Left lung (tissue), 4 donors: ENCODE measurements at regions not wholly inside any gene's neighbourhood (a gene's known extent, or its start where the extent isn't known, plus 50 kb on each side); places are given as distances from the start of the nearest gene placed in this dataset.

Source experiments
- ATAC-seq: fragments of 200-7000 bp; cut with Tn5 transposase; one replicate; pipeline ENCODE4 v1.9.1; 2020; ENCODE audit warnings: moderate library complexity
- DNase-seq, 4 donors: peaks; one replicate each; pipeline ENCODE4 v3.0.0-alpha.2; 2013 to 2020
- H3K27ac ChIP-seq, 2 donors: fragments of 200-600 bp; sonication (generic) in 1 of 2; one replicate each; pipeline versions ENCODE4 v1.5.0 to v1.8.0; 2020 to 2021
- H3K27me3 ChIP-seq, 2 donors: fragments of 200-600 bp; sonication (generic) in 1 of 2; one replicate each; pipeline versions ENCODE4 v1.5.0 to v1.8.0; 2020 to 2021
- H3K36me3 ChIP-seq, 2 donors: fragments of 200-600 bp; sonication (generic) in 1 of 2; one replicate each; pipeline versions ENCODE4 v1.5.0 to v1.8.0; 2020 to 2021
- H3K4me1 ChIP-seq, 2 donors: fragments of 200-600 bp; one replicate each; pipeline ENCODE4 v1.8.0; 2021
- H3K4me3 ChIP-seq, 2 donors: fragments of 200-600 bp; sonication (generic) in 1 of 2; one replicate each; pipeline versions ENCODE4 v1.5.0 to v1.8.0; 2020 to 2021; ENCODE audit warnings: mild to moderate bottlenecking in 1 of 2
- H3K9me3 ChIP-seq, 2 donors: fragments of 200-600 bp; sonication (generic) in 1 of 2; one replicate each; pipeline versions ENCODE4 v1.5.0 to v1.8.0; 2020 to 2021
- intact Hi-C, 2 donors: fragments of 100-400 bp; cut with DNase I; formaldehyde crosslinking; loops; one replicate each; pipeline versions ENCODE4 v1.11.2 to v1.14.2; 2022
- TF ChIP-seq, protein P1 (sequence below), 2 donors: fragments of 200-600 bp; sonication (generic) in 1 of 2; IDR thresholded peaks; one replicate each; pipeline versions ENCODE4 v1.5.0 to v1.8.0; 2021; ENCODE audit warnings: antibody characterized with exemption in 2 of 2
- donor health status: DM: no; HTN: yes; CAD: no.
- donor health status: DM: no; HTN: no; CAD: no.

DNA sequence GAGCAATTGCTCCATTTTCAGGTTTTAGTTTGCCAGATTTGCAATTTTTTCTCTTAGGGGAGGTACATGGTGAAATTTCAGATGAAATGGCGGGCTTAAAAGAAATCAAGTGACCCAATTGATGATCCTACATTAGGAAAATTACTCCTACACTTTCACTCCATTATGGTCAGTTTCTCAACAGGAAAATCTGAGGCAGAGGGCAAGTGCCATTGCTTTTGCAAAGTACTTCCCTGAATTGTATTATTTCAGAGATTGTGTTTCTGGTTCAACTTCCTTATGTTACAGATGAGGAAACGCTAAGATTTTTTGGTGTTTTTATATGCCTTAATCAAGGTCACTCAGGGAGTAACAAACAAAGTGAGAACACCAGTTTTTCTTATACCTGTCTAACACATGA, 302.2 kb downstream of the ARAP2 start:
- Histone ChIP-seq H3K4me1 (no peaks in the 10 kb centered on the region), H3K36me3 (no peaks in the 10 kb centered on the region), H3K27ac (no peak overlapping the region), H3K4me3 (no peak overlapping the region), H3K27me3 (no peaks in the 10 kb centered on the region), H3K9me3 (no peaks in the 10 kb centered on the region)
- no peak for ATAC-seq
- intact Hi-C loops: no loop called here
- TF ChIP-seq, protein P1, sequence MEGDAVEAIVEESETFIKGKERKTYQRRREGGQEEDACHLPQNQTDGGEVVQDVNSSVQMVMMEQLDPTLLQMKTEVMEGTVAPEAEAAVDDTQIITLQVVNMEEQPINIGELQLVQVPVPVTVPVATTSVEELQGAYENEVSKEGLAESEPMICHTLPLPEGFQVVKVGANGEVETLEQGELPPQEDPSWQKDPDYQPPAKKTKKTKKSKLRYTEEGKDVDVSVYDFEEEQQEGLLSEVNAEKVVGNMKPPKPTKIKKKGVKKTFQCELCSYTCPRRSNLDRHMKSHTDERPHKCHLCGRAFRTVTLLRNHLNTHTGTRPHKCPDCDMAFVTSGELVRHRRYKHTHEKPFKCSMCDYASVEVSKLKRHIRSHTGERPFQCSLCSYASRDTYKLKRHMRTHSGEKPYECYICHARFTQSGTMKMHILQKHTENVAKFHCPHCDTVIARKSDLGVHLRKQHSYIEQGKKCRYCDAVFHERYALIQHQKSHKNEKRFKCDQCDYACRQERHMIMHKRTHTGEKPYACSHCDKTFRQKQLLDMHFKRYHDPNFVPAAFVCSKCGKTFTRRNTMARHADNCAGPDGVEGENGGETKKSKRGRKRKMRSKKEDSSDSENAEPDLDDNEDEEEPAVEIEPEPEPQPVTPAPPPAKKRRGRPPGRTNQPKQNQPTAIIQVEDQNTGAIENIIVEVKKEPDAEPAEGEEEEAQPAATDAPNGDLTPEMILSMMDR (IDR thresholded peaks at IDR 0.05): no peak
- no peak for DNase-seq

DNA sequence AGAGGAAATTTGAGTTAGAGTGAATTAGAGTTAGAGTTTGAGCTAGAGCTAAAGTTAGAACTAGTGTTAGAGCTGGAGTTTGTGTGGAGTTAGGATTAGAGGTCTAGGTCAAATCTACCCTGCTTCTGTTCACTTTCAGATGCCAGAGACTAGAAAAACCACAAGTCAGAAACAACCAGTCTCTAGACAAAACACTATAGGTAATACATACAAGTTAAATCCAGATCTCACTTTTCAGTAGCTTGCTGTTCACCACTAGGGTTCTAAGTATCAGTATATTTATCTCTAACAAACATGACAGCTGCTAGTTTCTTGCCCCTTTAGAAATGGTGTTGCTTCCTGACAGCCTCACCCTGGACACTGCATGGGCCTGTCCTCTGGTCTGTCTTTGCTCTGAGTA, 300.7 kb downstream of the ARAP2 start:
- no peaks in the 10 kb centered on the region for H3K36me3 ChIP-seq
- no peaks in the 10 kb centered on the region for H3K4me1 ChIP-seq
- no peaks in the 10 kb centered on the region for H3K9me3 ChIP-seq
- no peak overlapping the region for H3K27ac ChIP-seq
- no peaks in the 10 kb centered on the region for H3K27me3 ChIP-seq
- no peak for DNase-seq
- TF ChIP-seq, protein P1 (IDR thresholded peaks at IDR 0.05): no peak
- H3K4me3 ChIP-seq: no peak overlapping the region
- intact Hi-C loops: no loop called here
- no peak for ATAC-seq

DNA sequence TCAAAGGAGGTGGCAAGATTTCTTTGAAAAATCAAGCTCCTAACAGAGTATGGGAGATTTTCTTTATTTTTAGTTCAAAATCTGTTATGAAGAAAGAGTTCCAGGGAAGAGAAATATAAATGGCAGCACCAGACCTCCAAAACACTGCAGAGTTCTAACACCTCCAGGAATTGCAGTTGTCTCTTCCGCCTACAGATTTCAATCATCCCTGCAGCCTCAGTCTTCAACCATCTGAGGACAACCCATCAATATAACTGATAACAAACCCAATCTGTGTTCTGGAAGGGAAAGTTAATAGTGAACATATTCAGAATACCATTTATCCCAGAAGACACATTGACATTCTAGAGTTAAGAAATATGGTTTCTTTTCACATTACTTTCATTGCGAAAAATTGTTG, 296.1 kb downstream of the ARAP2 start:
- Histone ChIP-seq H3K36me3 (no peaks in the 10 kb centered on the region), H3K27me3 (no peaks in the 10 kb centered on the region), H3K4me3 (no peak overlapping the region), H3K27ac (no peak overlapping the region), H3K9me3 (peaks cover 0 to 8% of the 10 kb centered on the region in 2 donors), H3K4me1 (no peaks in the 10 kb centered on the region)
- intact Hi-C loops: no loop called here
- no peak for DNase-seq
- TF ChIP-seq, protein P1 (IDR thresholded peaks at IDR 0.05): no peak
- ATAC-seq: no peak

DNA sequence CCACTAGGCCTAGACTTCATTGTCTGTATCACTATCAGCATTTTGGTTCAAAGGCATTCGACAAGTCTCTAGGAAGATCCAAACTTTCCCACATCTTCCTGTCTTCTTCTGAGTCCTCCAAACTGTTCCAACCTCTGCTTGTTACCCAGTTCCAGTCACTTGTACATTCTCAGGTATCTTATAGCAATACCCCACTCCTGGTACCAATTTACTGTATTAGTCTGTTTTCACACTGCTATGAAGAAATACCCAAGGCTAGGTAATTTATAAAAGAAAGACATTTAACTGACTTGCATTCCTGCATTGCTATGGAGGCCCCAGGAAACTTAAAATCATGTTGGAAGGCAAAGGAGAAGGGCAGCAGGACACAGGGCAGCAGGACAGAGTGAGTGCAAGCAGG, 293.9 kb downstream of the ARAP2 start:
- intact Hi-C loops: no loop called here
- H3K4me3 ChIP-seq: no peak overlapping the region
- H3K4me1 ChIP-seq: no peaks in the 10 kb centered on the region
- TF ChIP-seq, protein P1 (IDR thresholded peaks at IDR 0.05): no peak
- no peak overlapping the region for H3K27ac ChIP-seq
- H3K9me3 ChIP-seq: peaks cover 0 to 20% of the 10 kb centered on the region in 2 donors
- no peak for ATAC-seq
- H3K27me3 ChIP-seq: no peaks in the 10 kb centered on the region
- DNase-seq: no peak
- no peaks in the 10 kb centered on the region for H3K36me3 ChIP-seq

DNA sequence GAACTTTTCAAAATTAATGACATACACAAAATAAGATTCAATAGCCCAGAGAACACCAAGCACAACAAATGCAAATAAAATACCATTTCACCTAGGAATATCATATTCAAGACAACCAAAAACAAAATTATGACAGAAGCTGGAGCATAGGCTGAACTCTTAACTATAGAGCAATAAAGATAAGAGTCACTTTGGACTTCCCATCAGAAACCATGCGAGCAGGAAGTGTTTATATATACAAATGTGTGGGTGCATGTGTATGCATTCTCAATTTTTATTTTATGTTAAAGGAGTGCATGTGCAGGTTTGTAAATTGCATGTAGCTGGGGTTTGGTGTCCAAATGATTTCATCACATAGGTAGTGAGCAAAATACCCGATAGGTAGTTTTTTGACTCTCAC, 291.6 kb downstream of the ARAP2 start:
- intact Hi-C loops: no loop called here
- no peaks in the 10 kb centered on the region for H3K4me1 ChIP-seq
- no peak for ATAC-seq
- H3K27ac ChIP-seq: no peak overlapping the region
- TF ChIP-seq, protein P1 (IDR thresholded peaks at IDR 0.05): no peak
- no peaks in the 10 kb centered on the region for H3K36me3 ChIP-seq
- H3K9me3 ChIP-seq: peaks cover 0 to 32% of the 10 kb centered on the region in 2 donors
- no peaks in the 10 kb centered on the region for H3K27me3 ChIP-seq
- H3K4me3 ChIP-seq: no peak overlapping the region
- no peak for DNase-seq
